HCT116 (cell line): ENCODE measurements at regions not wholly inside any gene's neighbourhood (a gene's known extent, or its start where the extent isn't known, plus 50 kb on each side); places are given as distances from the start of the nearest gene placed in this dataset.

Experiments used
- CBX3 ChIP-seq: IDR thresholded peaks from 2 replicates; pipeline ENCODE4 v1.6.1; 2012; ENCODE audit warnings: low read depth
- CEBPB ChIP-seq: IDR thresholded peaks from 2 replicates; pipeline ENCODE4 v1.6.1; 2012; ENCODE audit warnings: low read depth
- EZH2 ChIP-seq: fragments of 200-600 bp; sonication (generic); IDR thresholded peaks from 2 replicates; pipeline ENCODE4 v1.6.1; 2017; ENCODE audit warnings: antibody characterized with exemption, mixed run types
- EZH2phosphoT487 ChIP-seq: fragments of 200-600 bp; IDR thresholded peaks from 2 replicates; pipeline ENCODE4 v1.6.1; 2018; ENCODE audit warnings: antibody characterized with exemption, borderline replicate concordance
- POLR2A ChIP-seq: IDR thresholded peaks from 2 replicates; pipeline ENCODE4 v1.7.0; 2011; ENCODE audit warnings: borderline replicate concordance; ENCODE audit not compliant: insufficient read depth, insufficient read length; ENCODE audit errors: extremely low read depth
- POLR2AphosphoS5 ChIP-seq: IDR thresholded peaks from 2 replicates; pipeline ENCODE4 v1.6.1; 2011; ENCODE audit warnings: mild to moderate bottlenecking, low read depth, low read length, moderate library complexity
- TF ChIP-seq, protein P1 (sequence below), 3 experiments: fragments of 200-600 bp in 1 of 3; sonication (generic) in 1 of 3; IDR thresholded peaks in 2 of 3; conservative IDR thresholded peaks in 1 of 3; 2 replicates each; pipeline ENCODE4 v1.5.1; 2012 to 2017; ENCODE audit warnings: low read depth in 2 of 3, low read length in 2 of 3, antibody characterized with exemption in 1 of 3, borderline replicate concordance in 1 of 3, control low read depth in 1 of 3, mild to moderate bottlenecking in 1 of 3, mixed read lengths in 1 of 3, mixed run types in 1 of 3, moderate library complexity in 1 of 3; ENCODE audit not compliant: insufficient read depth in 1 of 3
- TF ChIP-seq, protein P2 (sequence below): IDR thresholded peaks from 2 replicates; pipeline ENCODE4 v1.6.1; 2011; ENCODE audit warnings: mild to moderate bottlenecking, low read length, moderate library complexity; ENCODE audit not compliant: insufficient replicate concordance; ENCODE audit errors: extremely low read depth
- TF ChIP-seq, protein P3 (sequence below): IDR thresholded peaks from 2 replicates; pipeline ENCODE4 v1.6.1; 2012

DNA sequence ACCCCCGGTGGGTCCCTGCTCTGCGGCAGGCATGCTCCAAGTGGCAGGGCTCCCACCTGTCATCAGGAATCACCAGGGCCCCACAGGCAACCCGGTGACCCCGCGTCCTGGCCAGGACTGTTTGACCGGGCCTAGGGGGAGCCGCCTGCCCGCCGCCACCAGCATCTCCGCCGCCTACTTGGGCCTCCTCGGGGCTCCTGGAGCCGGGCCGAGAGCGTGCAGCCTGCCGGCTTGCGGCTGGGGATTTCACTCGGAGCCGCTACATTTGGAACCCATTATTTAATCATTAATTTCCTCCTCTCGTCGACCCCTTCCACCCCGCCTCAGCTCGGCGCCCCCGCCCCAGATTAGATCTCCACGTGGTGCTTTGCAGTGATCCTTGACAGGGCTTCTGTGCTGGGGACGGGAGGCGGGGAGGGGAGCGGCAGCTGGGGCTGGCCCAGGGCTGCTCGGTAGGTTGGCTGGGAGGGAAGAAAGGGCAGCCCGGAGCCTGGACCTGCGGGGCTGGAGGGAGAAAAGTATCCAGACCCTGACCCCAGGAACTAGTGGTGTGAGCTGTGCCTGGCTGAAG is 295.4 kb downstream of the CYP26B1 start:
- TF ChIP-seq, protein P1, sequence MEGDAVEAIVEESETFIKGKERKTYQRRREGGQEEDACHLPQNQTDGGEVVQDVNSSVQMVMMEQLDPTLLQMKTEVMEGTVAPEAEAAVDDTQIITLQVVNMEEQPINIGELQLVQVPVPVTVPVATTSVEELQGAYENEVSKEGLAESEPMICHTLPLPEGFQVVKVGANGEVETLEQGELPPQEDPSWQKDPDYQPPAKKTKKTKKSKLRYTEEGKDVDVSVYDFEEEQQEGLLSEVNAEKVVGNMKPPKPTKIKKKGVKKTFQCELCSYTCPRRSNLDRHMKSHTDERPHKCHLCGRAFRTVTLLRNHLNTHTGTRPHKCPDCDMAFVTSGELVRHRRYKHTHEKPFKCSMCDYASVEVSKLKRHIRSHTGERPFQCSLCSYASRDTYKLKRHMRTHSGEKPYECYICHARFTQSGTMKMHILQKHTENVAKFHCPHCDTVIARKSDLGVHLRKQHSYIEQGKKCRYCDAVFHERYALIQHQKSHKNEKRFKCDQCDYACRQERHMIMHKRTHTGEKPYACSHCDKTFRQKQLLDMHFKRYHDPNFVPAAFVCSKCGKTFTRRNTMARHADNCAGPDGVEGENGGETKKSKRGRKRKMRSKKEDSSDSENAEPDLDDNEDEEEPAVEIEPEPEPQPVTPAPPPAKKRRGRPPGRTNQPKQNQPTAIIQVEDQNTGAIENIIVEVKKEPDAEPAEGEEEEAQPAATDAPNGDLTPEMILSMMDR (IDR thresholded peaks at IDR 0.05 in 2 of 3, conservative IDR thresholded peaks at IDR 0.05 in 1 of 3; ENCODE audit: borderline replicate concordance in 1 of 3, insufficient read depth in 1 of 3, low read depth in 2 of 3, low read length in 2 of 3), result no peak
- TF ChIP-seq CBX3, result no peak
- TF ChIP-seq EZH2phosphoT487, result no peak
- no peak for TF ChIP-seq CEBPB
- TF ChIP-seq POLR2A, result no peak
- TF ChIP-seq, protein P2, sequence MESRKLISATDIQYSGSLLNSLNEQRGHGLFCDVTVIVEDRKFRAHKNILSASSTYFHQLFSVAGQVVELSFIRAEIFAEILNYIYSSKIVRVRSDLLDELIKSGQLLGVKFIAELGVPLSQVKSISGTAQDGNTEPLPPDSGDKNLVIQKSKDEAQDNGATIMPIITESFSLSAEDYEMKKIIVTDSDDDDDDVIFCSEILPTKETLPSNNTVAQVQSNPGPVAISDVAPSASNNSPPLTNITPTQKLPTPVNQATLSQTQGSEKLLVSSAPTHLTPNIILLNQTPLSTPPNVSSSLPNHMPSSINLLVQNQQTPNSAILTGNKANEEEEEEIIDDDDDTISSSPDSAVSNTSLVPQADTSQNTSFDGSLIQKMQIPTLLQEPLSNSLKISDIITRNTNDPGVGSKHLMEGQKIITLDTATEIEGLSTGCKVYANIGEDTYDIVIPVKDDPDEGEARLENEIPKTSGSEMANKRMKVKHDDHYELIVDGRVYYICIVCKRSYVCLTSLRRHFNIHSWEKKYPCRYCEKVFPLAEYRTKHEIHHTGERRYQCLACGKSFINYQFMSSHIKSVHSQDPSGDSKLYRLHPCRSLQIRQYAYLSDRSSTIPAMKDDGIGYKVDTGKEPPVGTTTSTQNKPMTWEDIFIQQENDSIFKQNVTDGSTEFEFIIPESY, result no peak
- no peak for TF ChIP-seq EZH2
- TF ChIP-seq POLR2AphosphoS5, result no peak
- TF ChIP-seq, protein P3, sequence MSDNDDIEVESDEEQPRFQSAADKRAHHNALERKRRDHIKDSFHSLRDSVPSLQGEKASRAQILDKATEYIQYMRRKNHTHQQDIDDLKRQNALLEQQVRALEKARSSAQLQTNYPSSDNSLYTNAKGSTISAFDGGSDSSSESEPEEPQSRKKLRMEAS, result no peak
